Heart left ventricle (tissue), 13 donors: ENCODE measurements at regions not wholly inside any gene's neighbourhood (a gene's known extent, or its start where the extent isn't known, plus 50 kb on each side); places are given as distances from the start of the nearest gene placed in this dataset.

Experiments used
- POLR2A ChIP-seq, 2 donors: fragments of 450-650 bp; IDR thresholded peaks; one replicate each; pipeline ENCODE4 v1.6.1; 2017; ENCODE audit warnings: antibody characterized with exemption in 2 of 2, mild to moderate bottlenecking in 2 of 2, moderate library complexity in 2 of 2
- TF ChIP-seq, protein P1 (sequence below), 12 donors: fragments of 200-600 bp; sonication (generic) in 4 of 12; IDR thresholded peaks; one replicate each; pipeline versions ENCODE4 v1.5.0 to v1.8.0; 2018 to 2022; ENCODE audit warnings: antibody characterized with exemption in 12 of 12, mild to moderate bottlenecking in 5 of 12
- donor health status: ischemic (EF 13 %, LVEDD 7.1; RV severe dilation, severe dysfunction).
- donor health status: DM: no; HTN: yes; CAD: no.
- donor health status: DM: no; HTN: no; CAD: no.
- donor health status: ischemic (EF 25% LVEDD 6.9; RV normal size, moderate dysfunction).
- donor health status: ischemic (EF 25% LVEDD 5.7; RV mildly dilated, moderate dysfunction).
- donor health status: ischemic (EF 35%, LVEDD 5.7; RV mildly dilated, moderate dysfunction).
- donor health status: nonischemic (EF 11% LVEDD 7.7; RV severe dilation, severe dysfunction).
- donor health status: DM: yes; HTN: yes; CAD: no.
- donor health status: PGD.
- donor health status: ischemic (EF 29% LVEDD 5.4; RV normal size, mild dysfunction).
- donor health status: nonischemic (EF 23%, LVEDD 6.1; RV moderate dilation, normal function).

- TF ChIP-seq, protein P1, sequence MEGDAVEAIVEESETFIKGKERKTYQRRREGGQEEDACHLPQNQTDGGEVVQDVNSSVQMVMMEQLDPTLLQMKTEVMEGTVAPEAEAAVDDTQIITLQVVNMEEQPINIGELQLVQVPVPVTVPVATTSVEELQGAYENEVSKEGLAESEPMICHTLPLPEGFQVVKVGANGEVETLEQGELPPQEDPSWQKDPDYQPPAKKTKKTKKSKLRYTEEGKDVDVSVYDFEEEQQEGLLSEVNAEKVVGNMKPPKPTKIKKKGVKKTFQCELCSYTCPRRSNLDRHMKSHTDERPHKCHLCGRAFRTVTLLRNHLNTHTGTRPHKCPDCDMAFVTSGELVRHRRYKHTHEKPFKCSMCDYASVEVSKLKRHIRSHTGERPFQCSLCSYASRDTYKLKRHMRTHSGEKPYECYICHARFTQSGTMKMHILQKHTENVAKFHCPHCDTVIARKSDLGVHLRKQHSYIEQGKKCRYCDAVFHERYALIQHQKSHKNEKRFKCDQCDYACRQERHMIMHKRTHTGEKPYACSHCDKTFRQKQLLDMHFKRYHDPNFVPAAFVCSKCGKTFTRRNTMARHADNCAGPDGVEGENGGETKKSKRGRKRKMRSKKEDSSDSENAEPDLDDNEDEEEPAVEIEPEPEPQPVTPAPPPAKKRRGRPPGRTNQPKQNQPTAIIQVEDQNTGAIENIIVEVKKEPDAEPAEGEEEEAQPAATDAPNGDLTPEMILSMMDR (IDR thresholded peaks at IDR 0.05), result no peak
- no peak for TF ChIP-seq POLR2A (IDR thresholded peaks at IDR 0.05)
Observed at GRCh38 chr14:89042021-89042420, 217.6 kb downstream of the TTC8 start.
